ENCODE measurements at regions not wholly inside any gene's neighbourhood (a gene's known extent, or its start where the extent isn't known, plus 50 kb on each side); places are given as distances from the start of the nearest gene placed in this dataset.

DNA sequence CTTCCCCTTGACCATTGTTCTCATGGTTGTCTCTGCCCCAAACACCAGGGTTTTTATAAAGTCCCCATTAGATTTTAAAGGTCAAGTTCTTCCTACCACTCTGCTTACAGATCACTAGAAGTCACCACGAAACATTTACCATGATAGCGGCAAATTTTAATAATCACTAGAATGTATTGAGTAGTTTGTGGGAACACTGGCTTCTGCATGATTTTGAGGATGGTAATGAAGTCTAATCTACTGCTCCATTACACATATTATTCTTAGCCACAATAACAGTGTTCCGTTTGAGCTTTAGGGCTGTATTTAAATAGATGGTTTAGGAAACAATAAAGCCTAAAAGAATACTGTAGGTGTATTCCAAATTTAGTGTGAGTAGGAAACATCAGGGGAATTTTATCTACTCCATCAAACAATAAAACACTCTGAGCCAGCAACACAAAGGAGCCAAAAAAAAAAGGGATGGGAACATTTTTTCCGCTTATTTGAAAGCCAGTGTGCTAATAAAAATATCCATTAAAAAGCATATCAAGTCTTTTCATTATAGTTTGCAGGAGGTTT, 49.7 kb downstream of the KLF12 start:
- Histone ChIP-seq H3K4me3 (ENCODE audit: low read depth, low read length) (no peak overlapping the region), H3K36me3 (ENCODE audit: control insufficient read depth, insufficient read depth, low read length) (no peaks in the 10 kb centered on the region), H3K27me3 (ENCODE audit: control insufficient read depth, insufficient read depth, low read length) (no peaks in the 10 kb centered on the region)
- no peak for DNase-seq (ENCODE audit: low read depth)
- ChIA-PET POLR2A (no interaction called here), CTCF (interaction anchor here (0.7 kb wide), 1 partner anchor 50 kb away, joined by 3 read pairs; the partner anchor contains the start of gene KLF12)
- TF ChIP-seq, protein P1, sequence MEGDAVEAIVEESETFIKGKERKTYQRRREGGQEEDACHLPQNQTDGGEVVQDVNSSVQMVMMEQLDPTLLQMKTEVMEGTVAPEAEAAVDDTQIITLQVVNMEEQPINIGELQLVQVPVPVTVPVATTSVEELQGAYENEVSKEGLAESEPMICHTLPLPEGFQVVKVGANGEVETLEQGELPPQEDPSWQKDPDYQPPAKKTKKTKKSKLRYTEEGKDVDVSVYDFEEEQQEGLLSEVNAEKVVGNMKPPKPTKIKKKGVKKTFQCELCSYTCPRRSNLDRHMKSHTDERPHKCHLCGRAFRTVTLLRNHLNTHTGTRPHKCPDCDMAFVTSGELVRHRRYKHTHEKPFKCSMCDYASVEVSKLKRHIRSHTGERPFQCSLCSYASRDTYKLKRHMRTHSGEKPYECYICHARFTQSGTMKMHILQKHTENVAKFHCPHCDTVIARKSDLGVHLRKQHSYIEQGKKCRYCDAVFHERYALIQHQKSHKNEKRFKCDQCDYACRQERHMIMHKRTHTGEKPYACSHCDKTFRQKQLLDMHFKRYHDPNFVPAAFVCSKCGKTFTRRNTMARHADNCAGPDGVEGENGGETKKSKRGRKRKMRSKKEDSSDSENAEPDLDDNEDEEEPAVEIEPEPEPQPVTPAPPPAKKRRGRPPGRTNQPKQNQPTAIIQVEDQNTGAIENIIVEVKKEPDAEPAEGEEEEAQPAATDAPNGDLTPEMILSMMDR (IDR thresholded peaks at IDR 0.05; ENCODE audit: insufficient read depth, low read depth, low read length) = no peak

DNA sequence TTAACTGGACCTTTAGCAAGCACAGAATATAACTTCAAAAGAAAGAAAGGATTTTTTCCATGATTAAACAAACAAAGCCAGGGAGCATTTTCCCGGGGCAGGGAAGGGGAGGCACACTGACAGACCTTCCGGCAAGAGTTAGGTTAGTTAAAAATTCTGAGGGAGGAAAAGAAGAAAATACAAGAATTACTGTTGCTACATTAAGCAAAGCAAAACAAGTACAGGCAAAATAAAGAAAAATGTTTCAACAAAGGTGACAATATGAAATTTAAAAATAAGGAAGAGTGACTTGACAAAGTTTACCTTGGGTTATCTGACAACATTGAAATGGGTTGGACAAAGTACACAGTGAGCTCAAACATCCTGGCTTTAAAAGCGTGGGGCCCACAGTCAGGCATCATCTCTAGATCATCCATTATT, 51.5 kb downstream of the KLF12 start:
- CTCF ChIA-PET = no interaction called here
- POLR2A ChIA-PET = no interaction called here
- no peak overlapping the region for H3K4me3 ChIP-seq (ENCODE audit: low read depth, low read length)
- no peaks in the 10 kb centered on the region for H3K27me3 ChIP-seq (ENCODE audit: control insufficient read depth, insufficient read depth, low read length)
- TF ChIP-seq, protein P1 (IDR thresholded peaks at IDR 0.05; ENCODE audit: insufficient read depth, low read depth, low read length) = no peak
- DNase-seq (ENCODE audit: low read depth) = no peak
- no peaks in the 10 kb centered on the region for H3K36me3 ChIP-seq (ENCODE audit: control insufficient read depth, insufficient read depth, low read length)

DNA sequence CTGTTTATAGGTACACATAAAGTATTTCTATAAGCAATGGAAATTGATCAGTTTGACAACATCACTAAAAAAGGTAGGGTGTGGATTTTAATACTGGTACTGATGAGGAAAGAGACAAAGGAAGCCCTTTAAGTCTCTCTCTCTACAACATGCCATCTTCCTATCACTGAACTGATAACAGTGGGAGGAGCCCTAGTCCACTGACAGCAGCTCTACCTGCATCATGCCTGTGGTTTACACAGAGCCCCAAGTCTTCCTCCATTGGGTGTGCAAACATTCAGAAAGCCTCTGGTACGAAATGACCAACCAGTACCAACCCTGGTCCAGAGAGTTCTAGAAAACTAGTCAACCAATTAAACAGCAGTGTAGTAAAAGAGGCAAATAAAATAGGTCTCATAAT, 53.4 kb downstream of the KLF12 start:
- TF ChIP-seq, protein P1 (IDR thresholded peaks at IDR 0.05; ENCODE audit: insufficient read depth, low read depth, low read length) = no peak
- no peaks in the 10 kb centered on the region for H3K36me3 ChIP-seq (ENCODE audit: control insufficient read depth, insufficient read depth, low read length)
- H3K27me3 ChIP-seq (ENCODE audit: control insufficient read depth, insufficient read depth, low read length) = no peaks in the 10 kb centered on the region
- DNase-seq (ENCODE audit: low read depth) = no peak
- POLR2A ChIA-PET = no interaction called here
- CTCF ChIA-PET = no interaction called here
- H3K4me3 ChIP-seq (ENCODE audit: low read depth, low read length) = no peak overlapping the region

DNA sequence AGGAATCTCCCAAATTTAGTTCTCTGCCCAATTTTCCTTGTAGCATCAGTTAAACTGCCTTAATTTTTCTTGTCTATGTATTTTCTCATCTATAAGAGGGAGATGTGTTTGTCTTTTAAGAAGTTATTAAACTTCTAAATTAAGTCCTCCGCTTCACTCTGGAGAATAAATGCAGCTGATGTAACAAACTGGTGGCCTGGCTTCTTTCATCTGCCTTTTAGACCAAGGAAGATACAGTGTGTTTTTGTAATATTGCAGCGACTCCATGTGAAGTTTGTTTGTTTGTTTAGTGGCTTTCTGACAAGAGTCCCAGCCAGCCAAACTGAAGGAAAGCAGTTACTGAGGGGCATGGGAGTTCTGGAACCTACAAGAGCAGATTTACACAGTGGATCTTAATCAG, 56.4 kb downstream of the KLF12 start:
- DNase-seq (ENCODE audit: low read depth) = no peak
- Histone ChIP-seq H3K4me3 (ENCODE audit: low read depth, low read length) (no peak overlapping the region), H3K36me3 (ENCODE audit: control insufficient read depth, insufficient read depth, low read length) (no peaks in the 10 kb centered on the region), H3K27me3 (ENCODE audit: control insufficient read depth, insufficient read depth, low read length) (no peaks in the 10 kb centered on the region)
- ChIA-PET CTCF (no interaction called here), POLR2A (no interaction called here)
- TF ChIP-seq, protein P1 (IDR thresholded peaks at IDR 0.05; ENCODE audit: insufficient read depth, low read depth, low read length) = no peak

DNA sequence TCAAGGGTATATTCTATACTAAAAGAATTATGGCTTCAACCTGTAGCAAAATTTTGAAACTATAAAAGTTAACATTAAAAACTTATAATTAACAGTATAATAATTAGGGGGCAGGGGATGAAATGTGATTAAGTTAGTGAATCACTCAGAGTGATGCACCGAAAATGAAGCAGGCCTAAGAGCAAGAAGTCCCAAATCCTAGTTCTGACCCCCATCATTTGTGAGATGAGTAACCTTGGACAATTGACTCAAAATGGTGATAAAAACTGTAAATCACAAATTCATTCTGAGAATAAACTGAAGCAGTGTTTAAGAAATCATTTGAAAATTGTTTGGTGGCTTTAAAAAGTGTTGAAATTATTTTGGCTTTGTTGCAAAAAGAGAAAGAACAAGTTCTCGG, 56.8 kb downstream of the KLF12 start:
- ChIA-PET CTCF (no interaction called here), POLR2A (no interaction called here)
- TF ChIP-seq, protein P1 (IDR thresholded peaks at IDR 0.05; ENCODE audit: insufficient read depth, low read depth, low read length) = no peak
- Histone ChIP-seq H3K4me3 (ENCODE audit: low read depth, low read length) (no peak overlapping the region), H3K36me3 (ENCODE audit: control insufficient read depth, insufficient read depth, low read length) (no peaks in the 10 kb centered on the region), H3K27me3 (ENCODE audit: control insufficient read depth, insufficient read depth, low read length) (no peaks in the 10 kb centered on the region)
- DNase-seq (ENCODE audit: low read depth) = no peak
